C4-2B (cell line): ENCODE measurements at regions not wholly inside any gene's neighbourhood (a gene's known extent, or its start where the extent isn't known, plus 50 kb on each side); places are given as distances from the start of the nearest gene placed in this dataset.

Experiments
- H3K27ac ChIP-seq: fragments of 450-650 bp; 2 replicates; pipeline ENCODE4 v1.5.1; 2017
- CTCF ChIP-seq: fragments of 450-650 bp; conservative IDR thresholded peaks from 2 replicates; pipeline ENCODE4 v1.5.1; 2017; ENCODE audit warnings: mild to moderate bottlenecking
- ZFX ChIP-seq: fragments of 450-650 bp; IDR thresholded peaks from 2 replicates; pipeline ENCODE4 v1.6.1; 2017

DNA sequence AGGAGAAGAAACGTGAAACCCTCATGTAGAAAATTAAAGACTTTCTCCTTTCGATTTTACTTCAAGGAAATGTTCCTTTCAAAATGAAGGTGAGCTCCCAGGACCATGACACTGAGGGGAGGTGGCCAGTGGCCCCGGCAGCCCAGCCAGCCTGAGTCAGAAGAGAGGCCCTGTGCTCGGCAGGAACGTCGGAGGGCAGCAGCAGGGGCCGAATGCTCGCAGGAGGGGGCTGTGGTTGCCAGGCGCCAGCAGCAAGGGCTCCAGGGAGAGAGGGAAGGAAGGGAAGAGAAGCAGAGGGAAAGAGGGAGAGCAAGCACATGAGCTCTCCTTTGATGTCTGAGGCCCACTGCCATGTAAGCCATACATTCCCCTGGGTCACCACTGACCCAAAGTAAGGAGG, 73.3 kb upstream of the ACKR3 start:
- TF ChIP-seq CTCF (no peak), ZFX (no peak)

DNA sequence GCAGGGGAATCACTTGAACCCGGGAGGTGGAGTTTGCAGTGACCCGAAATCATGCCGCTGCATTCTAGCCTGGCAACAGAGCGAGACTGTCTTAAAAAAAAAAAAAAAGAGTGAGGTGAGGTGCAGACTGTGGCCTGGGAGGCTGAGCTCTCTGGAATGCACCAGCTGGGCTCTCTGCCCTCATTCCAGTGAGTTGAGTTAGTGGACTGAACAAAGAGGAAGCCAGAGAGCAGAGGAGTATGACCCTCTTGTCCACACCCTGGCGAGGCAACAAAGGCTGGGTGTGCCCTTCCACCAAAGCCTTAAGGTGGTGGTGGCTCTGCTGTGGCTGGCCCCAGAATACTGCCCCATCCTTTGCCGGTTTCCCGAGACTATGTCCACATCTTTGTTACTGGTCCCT, 71.3 kb upstream of the ACKR3 start:
- TF ChIP-seq CTCF (no peak), ZFX (no peak)
- no peak overlapping the region for H3K27ac ChIP-seq

More for the DNA sequence above, 73.3 kb upstream of the ACKR3 start:
- no peak overlapping the region for H3K27ac ChIP-seq

GRCh38 chr2:236499691-236500578, 69.7 kb upstream of the ACKR3 start:
- H3K27ac ChIP-seq = no peak overlapping the region
- TF ChIP-seq CTCF = no peak
- TF ChIP-seq ZFX = no peak

GRCh38 chr2:236501026-236501425, 68.6 kb upstream of the ACKR3 start:
- no peak overlapping the region for H3K27ac ChIP-seq
- TF ChIP-seq ZFX (no peak), CTCF (no peak)

- H3K27ac ChIP-seq = no peak overlapping the region
- no peak for TF ChIP-seq CTCF
- no peak for TF ChIP-seq ZFX
Measured at GRCh38 chr2:236501531-236501930, 68.1 kb upstream of the ACKR3 start.

GRCh38 chr2:236503100-236503499, 66.5 kb upstream of the ACKR3 start:
- TF ChIP-seq ZFX (no peak), CTCF (no peak)
- H3K27ac ChIP-seq = no peak overlapping the region

DNA sequence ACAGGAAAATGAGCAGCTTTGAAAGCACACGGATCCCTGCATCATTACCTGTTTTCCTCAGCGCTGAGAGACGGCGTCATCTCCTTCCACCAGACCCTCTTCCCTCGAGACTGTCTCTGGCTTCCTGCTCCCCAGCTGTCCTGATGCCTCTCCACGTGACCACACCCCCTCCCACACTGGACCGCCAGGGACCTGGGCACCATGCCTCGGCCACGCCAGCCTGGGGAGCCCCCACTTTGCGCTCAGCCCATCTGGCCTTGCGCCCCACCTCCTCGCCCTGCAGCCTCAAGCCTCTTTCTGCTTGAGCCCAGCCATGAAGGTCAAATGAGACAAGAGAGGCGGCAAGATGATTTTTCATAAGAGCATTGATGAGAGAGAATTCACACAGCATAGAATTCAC, 66.0 kb upstream of the ACKR3 start:
- no peak overlapping the region for H3K27ac ChIP-seq
- TF ChIP-seq CTCF (no peak), ZFX (no peak)
